LoVo (cell line): ENCODE measurements at regions not wholly inside any gene's neighbourhood (a gene's known extent, or its start where the extent isn't known, plus 50 kb on each side); places are given as distances from the start of the nearest gene placed in this dataset.

ENCODE experiments used
- DNase-seq: peaks from one replicate; pipeline ENCODE4 v3.0.0-alpha.2; 2016; ENCODE audit warnings: low spot score

DNA sequence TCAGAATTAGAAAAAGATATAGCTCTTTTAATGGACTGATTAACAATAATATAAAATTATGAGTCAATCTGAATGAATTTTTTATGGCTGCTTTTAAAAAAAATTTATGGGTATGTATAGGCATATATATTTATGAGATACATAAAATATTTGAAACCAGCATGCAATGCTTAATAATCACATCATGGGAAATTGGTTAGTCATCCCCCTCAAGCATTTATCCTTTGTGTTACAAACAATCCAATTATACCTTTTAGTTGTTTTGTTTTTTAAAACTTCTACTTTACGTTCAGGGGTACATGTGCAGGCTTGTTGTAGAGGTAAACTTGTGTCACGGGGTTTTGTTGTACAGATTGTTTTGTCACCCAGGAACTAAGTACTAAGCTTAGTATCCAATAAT is 63.4 kb upstream of the HMGCLL1 start:
- no peak for DNase-seq

- no peak for DNase-seq
Measured at GRCh38 chr6:55636406-55637102, 57.6 kb upstream of the HMGCLL1 start.

DNA sequence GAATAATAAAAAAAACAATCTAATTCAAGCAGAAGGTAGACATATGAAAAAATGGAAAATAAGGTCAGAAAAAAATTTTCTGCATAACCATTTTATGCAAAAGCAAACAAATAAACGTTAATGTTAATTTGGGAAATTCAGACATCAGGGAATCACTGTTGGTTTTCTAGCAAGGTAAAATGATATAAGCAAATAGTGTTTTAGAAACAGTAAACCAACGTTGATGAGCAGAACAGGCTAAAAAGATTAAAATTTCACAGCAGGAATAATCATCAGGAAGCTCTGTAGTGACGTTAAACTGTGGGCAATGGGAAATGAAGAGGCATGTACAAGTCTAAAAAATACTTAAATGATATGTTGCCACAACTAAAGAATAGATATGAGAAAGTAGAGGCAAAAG is 54.5 kb upstream of the HMGCLL1 start:
- no peak for DNase-seq

- no peak for DNase-seq
Measured at GRCh38 chr6:55632953-55633352, 54.0 kb upstream of the HMGCLL1 start.
